ENCODE measurements at regions not wholly inside any gene's neighbourhood (a gene's known extent, or its start where the extent isn't known, plus 50 kb on each side); places are given as distances from the start of the nearest gene placed in this dataset.

- TF ChIP-seq ETS1 (IDR thresholded peaks at IDR 0.05) (no peak), POLR2AphosphoS5 (IDR thresholded peaks at IDR 0.05; ENCODE audit: low read depth) (no peak), CTCF (conservative IDR thresholded peaks at IDR 0.05; ENCODE audit: low read depth in 2 of 2) (no peak), EZH2 (IDR thresholded peaks at IDR 0.05; ENCODE audit: low read depth, unreplicated experiment) (no peak), CREB1 (CRISPR knock-in tag; IDR thresholded peaks at IDR 0.05; ENCODE audit: low read depth) (no peak), REST (IDR thresholded peaks at IDR 0.05; ENCODE audit: unreplicated experiment) (no peak), JUNB (IDR thresholded peaks at IDR 0.05; ENCODE audit: unreplicated experiment) (no peak), EZH2phosphoT487 (IDR thresholded peaks at IDR 0.05; ENCODE audit: unreplicated experiment) (no peak), ZNF331 (CRISPR knock-in tag; IDR thresholded peaks at IDR 0.05; ENCODE audit: low read depth) (no peak), NANOG (IDR thresholded peaks at IDR 0.05; ENCODE audit: borderline replicate concordance) (no peak), ZNF114 (CRISPR knock-in tag; IDR thresholded peaks at IDR 0.05) (no peak), ZNF462 (CRISPR knock-in tag; IDR thresholded peaks at IDR 0.05) (no peak)
Observed at GRCh38 chr13:112194579-112194978, 127.6 kb downstream of the SOX1 start.

Data from GM23338 (cell line).